ENCODE measurements at regions not wholly inside any gene's neighbourhood (a gene's known extent, or its start where the extent isn't known, plus 50 kb on each side); places are given as distances from the start of the nearest gene placed in this dataset.
"Not testable (repeated sequence)": the region's sequence is repeated elsewhere in the genome, so short reads cannot be mapped to it uniquely, and the experiment has no call there.

DNA sequence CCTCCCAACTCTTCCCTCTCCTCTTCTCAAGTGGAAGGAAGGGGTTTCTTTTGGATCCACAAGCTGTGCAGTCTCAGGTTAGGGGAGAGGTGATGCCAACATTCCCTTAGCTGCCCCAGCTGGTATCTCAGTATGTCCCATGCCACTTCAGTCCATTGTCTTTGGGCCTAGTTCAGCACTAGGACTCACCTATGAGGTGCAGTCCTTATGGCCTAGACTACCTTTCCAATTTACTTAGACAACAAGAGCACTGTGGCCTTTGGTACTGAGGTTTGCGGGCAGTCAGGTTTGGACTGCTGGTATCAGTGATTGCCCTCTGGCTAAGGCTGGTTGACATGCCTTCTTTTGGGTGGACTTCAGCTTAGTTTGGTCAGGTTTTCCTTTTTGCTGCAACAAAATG lies 159.9 kb downstream of the POTEH start:
- DNase-seq = not testable (repeated sequence)

DNA sequence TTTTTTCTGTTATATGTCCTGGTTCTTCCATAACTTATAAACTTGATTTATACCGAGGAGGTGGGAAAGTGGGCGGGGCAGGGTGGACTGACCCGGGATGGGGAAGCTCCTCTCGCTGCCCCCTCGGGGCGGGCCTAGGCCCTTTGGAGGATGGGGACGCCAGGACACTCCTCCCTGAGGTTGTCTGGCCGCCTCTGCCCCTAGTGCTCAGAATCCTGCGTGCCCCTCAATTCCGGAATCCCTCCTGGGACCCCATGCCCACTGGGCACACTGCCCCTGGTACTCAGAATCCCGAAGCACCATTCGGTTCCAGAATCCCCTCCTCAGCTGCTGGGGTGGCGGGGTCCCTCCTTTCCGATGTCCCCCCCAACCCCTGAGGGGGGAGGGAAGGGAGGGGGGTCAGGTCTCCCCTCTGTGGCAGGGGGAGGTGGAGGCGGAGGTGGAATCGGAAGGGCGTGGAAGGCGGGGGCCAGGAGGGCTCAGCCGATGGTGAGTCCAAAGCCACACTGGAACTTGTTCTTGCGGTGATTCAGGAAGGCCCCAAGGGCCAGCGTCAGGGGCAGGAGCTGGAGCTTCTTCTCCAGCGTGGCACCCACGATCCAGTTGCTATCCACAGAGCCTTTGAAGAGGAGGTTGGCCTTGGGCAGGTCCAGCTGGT lies 164.0 kb downstream of the POTEH start:
- not testable (repeated sequence) for DNase-seq

DNA sequence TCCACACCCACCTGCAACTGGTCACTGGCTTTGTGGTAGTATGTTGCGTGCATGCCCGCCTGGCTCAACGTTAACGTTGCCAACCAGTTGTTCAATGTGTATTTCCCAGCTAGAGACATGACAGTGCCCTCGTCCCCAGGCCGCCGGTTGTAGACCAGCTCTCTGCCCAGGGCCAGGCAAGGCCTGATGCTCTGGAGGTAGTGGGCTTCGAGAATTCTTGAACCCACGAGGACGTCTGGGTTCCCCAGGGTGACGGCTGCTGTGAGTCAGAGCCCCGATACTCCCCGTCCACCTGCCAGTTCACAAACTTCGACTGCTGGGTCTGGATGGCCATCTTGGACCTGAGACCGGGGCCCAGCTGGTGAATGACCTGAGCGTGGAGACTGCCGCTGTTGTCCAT lies 164.6 kb downstream of the POTEH start:
- not testable (repeated sequence) for DNase-seq

DNA sequence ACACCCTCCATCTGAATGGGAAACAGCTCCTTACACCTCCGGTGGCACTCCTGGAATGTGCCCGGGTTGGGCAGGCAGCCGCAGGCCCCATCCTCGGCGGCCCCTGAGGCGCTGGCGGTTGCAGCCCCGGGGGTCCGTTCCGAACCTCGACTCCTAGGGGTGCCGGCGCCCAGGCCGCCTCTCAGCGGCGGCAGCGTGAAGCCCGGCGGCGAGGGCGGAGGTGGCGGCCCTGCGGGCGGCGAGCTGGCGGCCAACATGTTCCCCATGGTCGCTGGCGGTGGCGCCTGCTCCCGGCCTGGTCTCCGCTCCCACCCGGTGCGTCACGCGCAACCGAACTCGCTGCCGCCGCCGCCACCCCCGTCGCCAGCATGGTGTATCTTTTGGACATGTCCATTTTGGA lies 165.2 kb downstream of the POTEH start:
- not testable (repeated sequence) for DNase-seq

DNA sequence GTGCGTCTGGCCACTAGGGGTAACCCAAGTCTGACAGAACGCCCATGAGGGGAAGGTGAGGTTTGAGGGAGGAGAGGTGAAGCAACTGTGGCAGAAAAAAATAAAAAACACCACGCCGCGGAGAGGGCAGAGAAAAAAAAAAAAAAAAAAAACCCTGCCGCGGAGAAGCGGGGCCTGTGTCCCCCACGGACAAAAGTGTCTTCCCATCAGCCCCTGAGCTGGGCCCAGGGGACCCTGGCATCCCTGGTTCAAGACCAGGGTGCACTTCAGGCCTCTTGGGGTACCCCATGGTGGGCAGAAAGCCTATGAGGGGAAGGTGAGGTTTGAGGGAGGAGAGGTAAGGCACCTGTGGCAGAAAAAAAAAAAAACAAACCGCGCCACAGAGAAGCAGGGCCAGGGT lies 191.1 kb downstream of the POTEH start:
- not testable (repeated sequence) for DNase-seq

DNA sequence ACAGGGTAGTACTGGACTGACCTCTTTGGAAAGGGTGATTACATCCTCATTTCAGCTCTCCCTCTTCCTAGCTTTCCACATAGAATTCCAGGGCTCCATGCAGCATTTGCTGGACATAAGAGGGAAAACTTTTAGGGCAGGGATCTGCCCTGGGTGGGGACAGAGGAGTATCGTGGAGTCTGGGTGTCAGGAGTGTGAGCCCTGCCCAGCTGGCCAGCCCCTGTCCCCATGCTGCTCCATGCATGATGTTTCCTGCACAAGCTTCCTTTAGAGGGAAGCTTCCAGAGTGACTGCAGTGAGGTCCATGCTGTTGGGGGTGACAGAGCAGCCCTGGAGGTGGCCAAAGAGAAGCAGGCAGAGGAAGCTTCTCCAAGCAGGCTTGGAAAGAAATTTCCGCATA lies 214.5 kb downstream of the POTEH start:
- not testable (repeated sequence) for DNase-seq

DNA sequence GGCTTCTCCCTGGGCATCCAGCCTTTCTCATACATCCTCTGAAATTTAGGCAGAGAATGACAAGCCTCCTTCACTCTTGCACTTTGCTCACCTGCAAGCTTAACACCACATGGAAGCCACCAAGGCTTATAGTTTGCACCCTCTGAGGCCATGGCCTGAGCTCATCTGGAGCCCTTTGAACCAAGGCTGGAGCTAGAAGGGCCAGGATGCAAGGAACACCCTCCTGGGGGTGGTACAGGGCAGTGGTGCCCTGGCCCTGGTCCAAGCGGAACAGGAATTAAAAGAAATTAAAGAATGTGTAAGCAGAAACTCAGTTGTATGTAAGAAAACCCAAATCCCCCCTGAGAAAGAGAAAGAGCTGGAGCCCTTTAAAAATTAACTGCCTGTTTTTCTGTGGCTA lies 221.9 kb downstream of the POTEH start:
- DNase-seq = not testable (repeated sequence)

DNA sequence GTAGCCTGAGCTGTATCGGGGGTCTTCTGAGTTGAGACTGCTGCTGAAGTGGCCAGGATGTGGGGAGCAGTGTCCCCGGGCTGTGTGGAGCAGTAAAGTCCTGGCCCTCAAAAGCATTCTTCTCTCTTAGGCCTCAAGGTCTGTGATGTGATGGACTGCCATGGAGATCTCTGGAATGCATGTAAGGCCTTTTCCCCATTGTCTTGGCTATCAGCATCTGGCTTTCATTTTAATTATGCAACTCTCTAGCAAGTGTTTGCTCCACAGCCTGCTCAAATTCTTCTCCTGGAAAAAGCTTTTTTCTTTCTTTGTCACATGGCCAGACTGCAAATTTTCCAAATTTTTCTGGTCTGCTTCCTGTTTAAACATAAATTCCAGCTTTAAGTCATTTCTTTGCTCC lies 229.3 kb downstream of the POTEH start:
- DNase-seq = not testable (repeated sequence)

DNA sequence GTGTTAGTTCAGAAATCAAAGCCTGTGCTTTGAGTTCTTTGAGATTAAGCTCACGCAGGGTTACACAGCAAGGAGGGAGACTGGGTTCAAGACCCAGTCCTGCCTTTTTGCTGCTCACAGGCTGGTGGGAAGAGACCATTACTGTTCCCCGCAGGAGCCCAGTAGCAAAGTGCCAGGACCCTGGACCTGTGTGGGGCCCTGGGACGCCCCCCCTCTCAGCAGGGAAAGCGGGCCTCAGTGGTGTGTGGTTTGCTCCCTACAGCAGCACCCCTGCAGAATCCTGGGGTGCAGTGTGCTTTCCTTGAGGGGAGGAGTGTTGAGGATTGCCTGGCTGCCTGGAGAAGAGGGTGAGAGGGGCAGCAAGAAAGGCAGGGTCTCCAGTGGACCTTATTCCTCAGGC lies 231.1 kb downstream of the POTEH start:
- not testable (repeated sequence) for DNase-seq

DNA sequence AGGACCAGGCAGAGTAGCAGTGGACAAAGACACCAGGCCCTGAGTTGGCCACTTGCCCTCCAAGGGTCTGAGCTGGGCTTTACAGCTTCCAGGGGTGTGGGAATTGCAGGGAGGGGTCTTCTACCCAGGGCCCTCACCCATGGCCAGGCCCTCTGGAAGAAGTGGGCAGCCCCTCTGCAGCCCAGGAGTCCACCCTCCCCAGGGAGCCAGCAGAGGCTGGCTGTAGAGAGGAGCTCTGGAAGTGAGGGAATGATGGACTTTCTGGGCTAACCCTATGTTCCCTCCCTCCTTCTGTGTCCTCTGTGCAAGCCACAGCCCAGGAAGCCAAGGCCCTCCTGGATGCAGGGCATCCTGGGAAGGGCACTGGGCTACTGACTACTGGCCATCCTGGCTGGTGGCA lies 232.3 kb downstream of the POTEH start:
- not testable (repeated sequence) for DNase-seq

DNA sequence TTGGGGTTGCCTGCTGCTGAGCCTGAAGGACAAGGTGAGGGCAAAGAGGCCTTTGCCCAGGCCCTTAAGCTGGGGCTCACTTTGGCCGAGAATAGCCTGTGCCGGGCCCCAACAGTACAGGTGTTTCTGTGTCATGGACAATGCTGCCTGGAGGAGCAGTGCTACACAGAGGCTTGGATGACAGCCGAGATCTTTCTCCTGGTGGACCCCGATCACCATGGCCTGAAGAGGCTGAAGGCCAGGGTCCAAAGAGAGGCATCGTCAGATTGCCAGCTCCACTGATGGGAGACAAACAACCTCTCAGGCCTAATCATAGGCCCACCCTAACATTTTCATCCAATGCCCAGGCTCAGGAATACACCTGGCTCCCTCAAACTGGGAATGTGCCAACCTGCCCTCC lies 232.8 kb downstream of the POTEH start:
- not testable (repeated sequence) for DNase-seq

DNA sequence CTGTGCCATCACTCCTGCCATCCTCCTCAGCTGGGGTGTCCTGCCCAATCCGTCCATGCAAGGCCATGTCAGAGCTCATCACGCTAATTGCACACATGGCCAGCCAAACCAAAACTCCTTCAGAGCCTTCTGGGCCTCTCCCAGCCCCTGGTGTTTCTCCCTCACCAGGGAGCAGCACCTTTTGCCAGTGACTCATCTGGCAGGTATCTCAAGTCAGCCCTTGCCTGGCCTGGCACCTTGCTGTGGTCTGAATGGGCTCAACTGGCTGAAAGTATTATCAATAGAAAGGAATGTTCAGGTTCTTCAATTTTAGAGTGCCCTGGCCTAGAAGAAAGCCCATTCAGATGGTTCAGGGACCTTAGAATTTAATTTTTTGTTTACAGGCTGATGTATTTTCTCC lies 235.0 kb downstream of the POTEH start:
- DNase-seq = not testable (repeated sequence)

DNA sequence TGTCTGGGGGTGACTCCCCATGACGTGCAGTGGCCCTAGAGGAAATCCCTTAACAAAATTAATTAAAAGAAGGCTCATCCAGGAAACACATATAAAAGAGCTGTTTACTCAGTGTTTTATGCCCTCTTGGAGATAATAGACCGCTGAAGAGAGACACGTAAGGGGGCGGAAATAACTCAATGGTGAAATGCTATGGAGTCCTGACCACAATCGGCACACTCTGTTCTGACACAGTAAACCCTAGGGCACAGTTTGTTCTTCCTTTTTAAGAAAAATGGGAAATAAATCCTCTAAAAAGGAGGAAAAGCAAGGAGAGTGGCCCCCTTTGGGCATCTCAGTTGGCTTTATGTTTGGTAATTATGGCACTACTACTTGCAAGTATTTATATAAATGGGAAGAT lies 237.3 kb downstream of the POTEH start:
- not testable (repeated sequence) for DNase-seq
